Heart right ventricle (tissue), 16 donors: ENCODE measurements at regions not wholly inside any gene's neighbourhood (a gene's known extent, or its start where the extent isn't known, plus 50 kb on each side); places are given as distances from the start of the nearest gene placed in this dataset.

Experiments used
- ATAC-seq, 8 donors: fragments of 200-7000 bp; cut with Tn5 transposase; one replicate each; pipeline ENCODE4 v1.9.1; 2020; ENCODE audit warnings: mild to moderate bottlenecking in 8 of 8, moderate library complexity in 8 of 8, moderate number of reproducible peaks in 1 of 8
- DNase-seq, 2 donors: peaks; one replicate each; pipeline ENCODE4 v3.0.0-alpha.2; 2020
- H3K27ac ChIP-seq, 10 donors: fragments of 200-600 bp; sonication (generic) in 2 of 10; one replicate each; pipeline versions ENCODE4 v1.5.0 to v1.8.0; 2020 to 2022; ENCODE audit warnings: mild to moderate bottlenecking in 3 of 10
- H3K27me3 ChIP-seq, 7 donors: fragments of 200-600 bp; one replicate each; pipeline ENCODE4 v1.8.0; 2021 to 2022; ENCODE audit warnings: mild to moderate bottlenecking in 2 of 7
- H3K36me3 ChIP-seq, 9 donors: fragments of 200-600 bp; sonication (generic) in 1 of 9; one replicate each; pipeline versions ENCODE4 v1.5.0 to v1.8.0; 2020 to 2022; ENCODE audit warnings: mild to moderate bottlenecking in 2 of 9
- H3K4me1 ChIP-seq, 9 donors: fragments of 200-600 bp; sonication (generic) in 1 of 9; one replicate each; pipeline versions ENCODE4 v1.5.0 to v1.8.0; 2020 to 2022; ENCODE audit warnings: mild to moderate bottlenecking in 4 of 9
- H3K4me3 ChIP-seq, 10 donors: fragments of 200-600 bp; sonication (generic) in 2 of 10; one replicate each; pipeline versions ENCODE4 v1.5.0 to v1.8.0; 2020 to 2022; ENCODE audit warnings: mild to moderate bottlenecking in 7 of 10, moderate library complexity in 2 of 10
- H3K9me3 ChIP-seq, 11 donors: fragments of 200-600 bp in 10 of 11; sonication (generic) in 2 of 11; one replicate each; pipeline versions ENCODE4 v1.5.0 to v1.8.0; 2013 to 2022; ENCODE audit warnings: mild to moderate bottlenecking in 2 of 11, control low read depth in 1 of 11, moderate library complexity in 1 of 11
- CTCF ChIP-seq, 9 donors: fragments of 200-600 bp; sonication (generic) in 2 of 9; IDR thresholded peaks; one replicate each; pipeline versions ENCODE4 v1.5.0 to v1.8.0; 2021 to 2022; ENCODE audit warnings: antibody characterized with exemption in 9 of 9, mild to moderate bottlenecking in 5 of 9, moderate library complexity in 1 of 9
- whole genome bisulfite sequencing, 2 donors: extraction: QIAGEN DNeasy Blood & Tissue Kit; methylation state at CpG; one replicate each; pipeline ENCODE4 v1.1.7; 2013; ENCODE audit warnings: inconsistent platforms in 1 of 2; 5-methylcytosine and 5-hydroxymethylcytosine counted together
- intact Hi-C, 10 donors: fragments of 100-400 bp; cut with DNase I; formaldehyde crosslinking; loops; one replicate each; pipeline versions ENCODE4 v1.11.1 to v1.14.2; 2022
- donor health status: Arrhythmogenic right ventricular cardiomyopathy.
- donor health status: ischemic (EF 13 %, LVEDD 7.1; RV severe dilation, severe dysfunction).
- donor health status: healthy with polysubstance abuse.
- donor health status: DM: no; HTN: yes; CAD: no.
- donor health status: DM: no; HTN: no; CAD: no.
- donor health status: ischemic (EF 25% LVEDD 6.9; RV normal size, moderate dysfunction).
- donor health status: ischemic (EF 25% LVEDD 5.7; RV mildly dilated, moderate dysfunction).
- donor health status: healthy.
- donor health status: DM: yes; HTN: yes; CAD: no.
- donor health status: Ischemic cardiomyopathy.
- donor health status: ischemic (EF 35%, LVEDD 5.7; RV mildly dilated, moderate dysfunction).
- donor health status: nonischemic (EF 11% LVEDD 7.7; RV severe dilation, severe dysfunction).
- donor health status: DM: yes; HTN: yes; CAD: no.
- donor health status: PGD.
- donor health status: ischemic (EF 29% LVEDD 5.4; RV normal size, mild dysfunction).
- donor health status: nonischemic (EF 23%, LVEDD 6.1; RV moderate dilation, normal function).

GRCh38 chr19:30316000-30316491 lies 56.1 kb upstream of the ZNF536 start:
- peaks cover 0 to 5% (median 0%) of the 10 kb centered on the region in 7 donors for H3K27me3 ChIP-seq
- no peak for DNase-seq
- H3K36me3 ChIP-seq, result no peaks in the 10 kb centered on the region
- ATAC-seq, result no peak
- no peaks in the 10 kb centered on the region for H3K4me1 ChIP-seq
- no peak overlapping the region for H3K4me3 ChIP-seq
- TF ChIP-seq CTCF (IDR thresholded peaks at IDR 0.05), result no peak
- H3K27ac ChIP-seq, result no peak overlapping the region
- H3K9me3 ChIP-seq, result peaks cover 0 to 9% (median 0%) of the 10 kb centered on the region in 11 donors
- WGBS, 2 donors, result 97 to 98% methylated on average over 4 of the region's 4 CpGs
- intact Hi-C loops, result no loop called here

- Histone ChIP-seq H3K4me3 (no peak overlapping the region), H3K36me3 (no peaks in the 10 kb centered on the region), H3K4me1 (no peaks in the 10 kb centered on the region), H3K9me3 (peaks cover 0 to 9% (median 0%) of the 10 kb centered on the region in 11 donors), H3K27me3 (peaks cover 0 to 5% (median 0%) of the 10 kb centered on the region in 7 donors), H3K27ac (no peak overlapping the region)
- DNase-seq, result no peak
- ATAC-seq, result no peak
- no peak for TF ChIP-seq CTCF (IDR thresholded peaks at IDR 0.05)
- intact Hi-C loops, result no loop called here
- WGBS, 2 donors, result 88 to 93% methylated on average over 6 of the region's 6 CpGs
These were observed 55.6 kb upstream of the ZNF536 start for GRCh38 chr19:30316560-30317106.

- no peak overlapping the region for H3K27ac ChIP-seq
- DNase-seq, result no peak
- WGBS, 2 donors, result 83 to 92% methylated on average over 7 of the region's 7 CpGs
- no peaks in the 10 kb centered on the region for H3K4me1 ChIP-seq
- H3K9me3 ChIP-seq, result peaks cover 0 to 9% (median 0%) of the 10 kb centered on the region in 11 donors
- intact Hi-C loops, result no loop called here
- no peak for ATAC-seq
- H3K27me3 ChIP-seq, result peaks cover 0 to 5% (median 0%) of the 10 kb centered on the region in 7 donors
- no peaks in the 10 kb centered on the region for H3K36me3 ChIP-seq
- no peak overlapping the region for H3K4me3 ChIP-seq
- TF ChIP-seq CTCF (IDR thresholded peaks at IDR 0.05), result no peak
These were observed 54.8 kb upstream of the ZNF536 start for GRCh38 chr19:30317403-30317802.

- DNase-seq, result no peak
- 90 to 92% methylated on average over 5 of the region's 5 CpGs for WGBS, 2 donors
- intact Hi-C loops, result no loop called here
These were observed 53.9 kb upstream of the ZNF536 start for GRCh38 chr19:30318261-30318660.

More at GRCh38 chr19:30318261-30318660, 53.9 kb upstream of the ZNF536 start:
- TF ChIP-seq CTCF (IDR thresholded peaks at IDR 0.05), result no peak
- no peak for ATAC-seq
- no peaks in the 10 kb centered on the region for H3K36me3 ChIP-seq
- no peaks in the 10 kb centered on the region for H3K4me1 ChIP-seq
- H3K27me3 ChIP-seq, result peaks cover 0 to 5% (median 0%) of the 10 kb centered on the region in 7 donors
- no peak overlapping the region for H3K4me3 ChIP-seq
- H3K27ac ChIP-seq, result no peak overlapping the region
- H3K9me3 ChIP-seq, result peaks cover 0 to 9% (median 0%) of the 10 kb centered on the region in 11 donors
